H1 (cell line): ENCODE measurements at regions not wholly inside any gene's neighbourhood (a gene's known extent, or its start where the extent isn't known, plus 50 kb on each side); places are given as distances from the start of the nearest gene placed in this dataset.

ENCODE experiments used
- CTCF ChIP-seq, 3 experiments: IDR thresholded peaks; 1 replicate in 2 of 3; 2 replicates in 1 of 3; pipeline versions ENCODE4 v1.5.1 to v1.6.1; 2011; ENCODE audit warnings: low read length in 3 of 3, mild to moderate bottlenecking in 3 of 3, inconsistent platforms in 2 of 3, low read depth in 1 of 3, moderate library complexity in 1 of 3; ENCODE audit not compliant: insufficient read depth in 1 of 3; ENCODE audit errors: control extremely low read depth in 1 of 3
- MAX ChIP-seq: IDR thresholded peaks from 2 replicates; pipeline ENCODE4 v1.6.1; 2012; ENCODE audit warnings: inconsistent platforms
- RAD21 ChIP-seq, 2 experiments: IDR thresholded peaks in 1 of 2; conservative IDR thresholded peaks in 1 of 2; 2 replicates each; pipeline ENCODE4 v1.6.1; 2011; ENCODE audit warnings: low read depth in 2 of 2, low read length in 2 of 2, improper control_type of control experiment in 1 of 2, inconsistent platforms in 1 of 2, mild to moderate bottlenecking in 1 of 2, moderate library complexity in 1 of 2
- SIRT6 ChIP-seq: IDR thresholded peaks from one replicate; pipeline ENCODE4 v1.7.1; 2012; ENCODE audit warnings: low read length, inconsistent platforms
- SP1 ChIP-seq: IDR thresholded peaks from 2 replicates; pipeline ENCODE4 v1.6.1; 2011; ENCODE audit warnings: low read depth, low read length
- SP2 ChIP-seq: IDR thresholded peaks from 2 replicates; pipeline ENCODE4 v1.6.1; 2012; ENCODE audit warnings: mild to moderate bottlenecking, low read length, inconsistent platforms
- TAF1 ChIP-seq: IDR thresholded peaks from 2 replicates; pipeline ENCODE4 v1.6.1; 2011; ENCODE audit warnings: mild to moderate bottlenecking, low read depth, low read length

GRCh38 chr13:31905961-31906360 is 125.6 kb upstream of the FRY start:
- TF ChIP-seq CTCF (IDR thresholded peaks at IDR 0.05; ENCODE audit: control extremely low read depth in 1 of 3, insufficient read depth in 1 of 3, low read depth in 1 of 3, low read length in 3 of 3) (no peak), RAD21 (IDR thresholded peaks at IDR 0.05 in 1 of 2, conservative IDR thresholded peaks at IDR 0.05 in 1 of 2; ENCODE audit: low read depth in 2 of 2, low read length in 2 of 2) (no peak), MAX (no peak), SP2 (no peak), SP1 (no peak), SIRT6 (no peak), TAF1 (no peak)
